Mesothelial cell of epicardium (in vitro differentiated cells): ENCODE measurements at regions not wholly inside any gene's neighbourhood (a gene's known extent, or its start where the extent isn't known, plus 50 kb on each side); places are given as distances from the start of the nearest gene placed in this dataset.
"Not testable (repeated sequence)": the region's sequence is repeated elsewhere in the genome, so short reads cannot be mapped to it uniquely, and the experiment has no call there.

Source experiments
- DNase-seq, 2 experiments: peaks; one replicate each; pipeline ENCODE4 v3.0.0; 2021; ENCODE audit warnings: low spot score in 2 of 2; ENCODE audit not compliant: unreplicated experiment in 2 of 2
- H3K27ac Mint-ChIP-seq: 2 replicates; pipeline ENCODE4 v1.8.0; 2021; ENCODE audit warnings: mixed read lengths
- H3K27me3 Mint-ChIP-seq: 2 replicates; pipeline ENCODE4 v1.8.0; 2021; ENCODE audit warnings: low read depth, mixed read lengths
- H3K36me3 Mint-ChIP-seq: 2 replicates; pipeline ENCODE4 v1.8.0; 2021; ENCODE audit warnings: mixed read lengths
- H3K4me1 Mint-ChIP-seq: 2 replicates; pipeline ENCODE4 v1.8.0; 2021; ENCODE audit warnings: mixed read lengths
- H3K4me3 Mint-ChIP-seq: 2 replicates; pipeline ENCODE4 v1.8.0; 2021; ENCODE audit warnings: mild to moderate bottlenecking, moderate library complexity, mixed read lengths
- H3K9me3 Mint-ChIP-seq: 2 replicates; pipeline ENCODE4 v1.8.0; 2021; ENCODE audit warnings: mixed read lengths
- TF ChIP-seq, protein P1 (sequence below): fragments of 200-600 bp; sonication (generic); IDR thresholded peaks from one replicate; pipeline ENCODE4 v1.5.0; 2021; ENCODE audit warnings: antibody characterized with exemption; ENCODE audit not compliant: unreplicated experiment

DNA sequence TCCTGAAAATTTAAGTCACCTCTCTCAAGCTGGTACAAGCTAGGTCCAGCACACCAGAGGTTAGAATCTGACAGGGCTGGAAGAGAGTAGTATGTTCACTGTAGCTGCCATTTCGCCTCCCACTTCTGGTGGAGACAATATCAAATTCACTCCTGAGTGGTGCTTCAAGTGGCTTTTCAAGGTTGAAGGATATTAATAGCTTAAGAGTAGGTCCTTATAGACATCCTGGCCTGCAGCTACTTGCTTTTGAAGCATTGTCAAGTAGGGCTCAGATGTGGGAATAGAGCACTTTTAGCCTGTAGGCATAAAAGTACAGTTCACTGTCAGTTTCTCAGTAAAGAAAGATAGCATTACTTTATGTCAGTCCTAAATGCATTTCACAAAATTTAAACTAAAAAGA lies 270.5 kb upstream of the PLPP4 start:
- no peak overlapping the region for H3K27ac Mint-ChIP-seq
- H3K9me3 Mint-ChIP-seq: peaks cover 4% of the 10 kb centered on the region
- no peaks in the 10 kb centered on the region for H3K4me1 Mint-ChIP-seq
- H3K27me3 Mint-ChIP-seq: peaks cover 4% of the 10 kb centered on the region
- DNase-seq: no peak
- H3K4me3 Mint-ChIP-seq: no peak overlapping the region
- TF ChIP-seq, protein P1, sequence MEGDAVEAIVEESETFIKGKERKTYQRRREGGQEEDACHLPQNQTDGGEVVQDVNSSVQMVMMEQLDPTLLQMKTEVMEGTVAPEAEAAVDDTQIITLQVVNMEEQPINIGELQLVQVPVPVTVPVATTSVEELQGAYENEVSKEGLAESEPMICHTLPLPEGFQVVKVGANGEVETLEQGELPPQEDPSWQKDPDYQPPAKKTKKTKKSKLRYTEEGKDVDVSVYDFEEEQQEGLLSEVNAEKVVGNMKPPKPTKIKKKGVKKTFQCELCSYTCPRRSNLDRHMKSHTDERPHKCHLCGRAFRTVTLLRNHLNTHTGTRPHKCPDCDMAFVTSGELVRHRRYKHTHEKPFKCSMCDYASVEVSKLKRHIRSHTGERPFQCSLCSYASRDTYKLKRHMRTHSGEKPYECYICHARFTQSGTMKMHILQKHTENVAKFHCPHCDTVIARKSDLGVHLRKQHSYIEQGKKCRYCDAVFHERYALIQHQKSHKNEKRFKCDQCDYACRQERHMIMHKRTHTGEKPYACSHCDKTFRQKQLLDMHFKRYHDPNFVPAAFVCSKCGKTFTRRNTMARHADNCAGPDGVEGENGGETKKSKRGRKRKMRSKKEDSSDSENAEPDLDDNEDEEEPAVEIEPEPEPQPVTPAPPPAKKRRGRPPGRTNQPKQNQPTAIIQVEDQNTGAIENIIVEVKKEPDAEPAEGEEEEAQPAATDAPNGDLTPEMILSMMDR: no peak
- H3K36me3 Mint-ChIP-seq: no peaks in the 10 kb centered on the region

DNA sequence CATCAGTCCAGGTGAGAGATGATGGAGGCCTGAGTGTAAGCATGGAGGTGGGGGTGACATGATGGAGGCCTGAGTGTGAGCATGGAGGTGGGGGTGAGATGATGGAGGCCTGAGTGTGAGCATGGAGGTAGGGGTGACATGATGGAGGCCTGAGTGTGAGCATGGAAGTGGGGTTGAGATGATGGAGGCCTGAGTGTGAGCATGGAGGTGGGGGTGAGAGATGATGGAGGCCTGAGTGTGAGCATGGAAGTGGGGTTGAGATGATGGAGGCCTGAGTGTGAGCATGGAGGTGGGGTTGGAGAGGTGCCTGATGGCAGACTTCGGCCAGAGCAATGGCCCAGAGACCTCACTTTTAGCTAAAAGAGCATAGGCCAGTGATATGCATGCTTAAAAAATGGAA lies 269.9 kb upstream of the PLPP4 start:
- not testable (repeated sequence) for H3K4me1 Mint-ChIP-seq, DNase-seq, H3K27me3 Mint-ChIP-seq, H3K9me3 Mint-ChIP-seq, H3K4me3 Mint-ChIP-seq, H3K36me3 Mint-ChIP-seq, H3K27ac Mint-ChIP-seq

DNA sequence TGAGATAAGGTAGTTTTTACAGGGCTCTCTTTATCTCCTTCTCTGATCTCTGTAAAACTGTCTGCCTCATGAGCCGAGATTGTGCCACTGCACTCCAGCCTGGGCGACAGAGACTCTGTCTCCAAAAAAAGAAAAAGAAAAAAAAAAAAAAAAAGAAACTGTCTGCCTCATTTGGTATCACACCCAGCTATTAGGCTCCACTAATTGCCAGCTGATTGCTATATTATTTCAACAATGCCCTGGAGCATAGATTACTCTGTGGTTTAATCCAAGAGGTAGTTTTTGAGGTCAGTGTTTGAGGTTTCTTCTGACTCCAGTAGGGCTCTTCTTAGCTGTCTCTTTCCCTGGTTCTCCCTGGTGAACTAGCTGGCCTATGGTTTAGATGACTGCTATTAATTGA lies 268.1 kb upstream of the PLPP4 start:
- TF ChIP-seq, protein P1: no peak
- Mint-ChIP-seq H3K27me3 (peaks cover 4% of the 10 kb centered on the region), H3K27ac (no peak overlapping the region), H3K4me1 (no peaks in the 10 kb centered on the region), H3K9me3 (peaks cover 4% of the 10 kb centered on the region), H3K4me3 (no peak overlapping the region), H3K36me3 (no peaks in the 10 kb centered on the region)
- no peak for DNase-seq

DNA sequence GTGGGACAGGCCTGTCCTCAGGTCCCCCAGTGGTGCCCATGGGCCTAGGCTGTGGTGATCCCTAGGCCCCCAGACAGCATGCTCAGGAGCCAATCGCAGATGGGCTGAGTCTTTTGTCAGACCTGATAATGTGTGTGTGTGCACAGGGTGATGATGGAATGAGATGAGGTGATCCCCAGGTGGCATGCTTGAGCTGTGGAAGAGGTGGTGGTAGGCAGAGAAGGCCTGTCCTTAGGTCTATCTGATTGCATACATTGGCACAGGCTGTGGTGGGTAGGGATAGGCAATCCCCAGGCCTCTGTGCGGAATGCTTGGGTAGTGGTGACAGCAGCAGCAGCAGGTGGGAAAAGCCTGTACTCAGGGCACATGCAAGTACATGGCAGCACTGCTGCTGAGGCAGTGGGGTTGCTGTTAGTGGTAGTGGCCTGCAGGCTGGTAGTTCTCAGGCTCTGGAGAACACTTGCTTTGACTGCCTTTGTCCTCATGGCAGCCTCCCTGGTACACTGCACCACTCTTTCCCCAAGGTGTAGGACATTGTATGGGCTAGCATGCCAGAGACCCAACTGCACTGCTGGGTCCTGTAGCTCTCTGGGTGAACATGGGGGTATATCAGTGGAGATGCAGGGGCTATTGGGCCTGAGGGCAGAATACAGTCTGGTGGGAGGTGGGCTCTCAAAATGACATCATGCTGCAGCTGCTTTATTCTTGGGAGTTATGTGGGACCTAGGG lies 260.9 kb upstream of the PLPP4 start:
- H3K27me3 Mint-ChIP-seq: peaks cover 2% of the 10 kb centered on the region
- no peaks in the 10 kb centered on the region for H3K4me1 Mint-ChIP-seq
- H3K27ac Mint-ChIP-seq: no peak overlapping the region
- DNase-seq: no peak
- H3K9me3 Mint-ChIP-seq: peaks cover 12% of the 10 kb centered on the region
- TF ChIP-seq, protein P1: no peak
- no peak overlapping the region for H3K4me3 Mint-ChIP-seq
- no peaks in the 10 kb centered on the region for H3K36me3 Mint-ChIP-seq

DNA sequence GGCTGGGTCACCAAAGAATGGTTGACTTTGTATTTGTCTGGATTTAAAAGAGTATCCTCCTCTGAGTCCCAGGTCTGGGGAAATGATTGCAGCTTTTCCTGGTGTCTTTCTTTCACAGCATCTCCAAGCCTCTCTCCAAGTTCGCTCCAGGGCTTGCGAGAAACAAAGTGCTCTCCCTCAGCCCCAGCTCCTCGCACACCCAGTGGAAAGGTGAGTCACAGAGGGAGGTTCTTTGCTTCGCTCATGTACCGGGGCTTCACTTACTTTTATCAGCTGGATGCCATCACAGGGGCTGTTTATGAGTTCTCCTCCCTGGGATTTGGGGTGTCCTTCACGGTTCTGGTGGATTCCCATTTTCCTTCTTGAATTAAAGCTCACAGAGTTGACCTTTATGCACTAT lies 252.2 kb upstream of the PLPP4 start:
- Mint-ChIP-seq H3K9me3 (peaks cover 3% of the 10 kb centered on the region), H3K4me3 (no peak overlapping the region), H3K36me3 (no peaks in the 10 kb centered on the region), H3K4me1 (no peaks in the 10 kb centered on the region), H3K27me3 (peaks cover 7% of the 10 kb centered on the region), H3K27ac (no peak overlapping the region)
- TF ChIP-seq, protein P1: no peak
- no peak for DNase-seq

DNA sequence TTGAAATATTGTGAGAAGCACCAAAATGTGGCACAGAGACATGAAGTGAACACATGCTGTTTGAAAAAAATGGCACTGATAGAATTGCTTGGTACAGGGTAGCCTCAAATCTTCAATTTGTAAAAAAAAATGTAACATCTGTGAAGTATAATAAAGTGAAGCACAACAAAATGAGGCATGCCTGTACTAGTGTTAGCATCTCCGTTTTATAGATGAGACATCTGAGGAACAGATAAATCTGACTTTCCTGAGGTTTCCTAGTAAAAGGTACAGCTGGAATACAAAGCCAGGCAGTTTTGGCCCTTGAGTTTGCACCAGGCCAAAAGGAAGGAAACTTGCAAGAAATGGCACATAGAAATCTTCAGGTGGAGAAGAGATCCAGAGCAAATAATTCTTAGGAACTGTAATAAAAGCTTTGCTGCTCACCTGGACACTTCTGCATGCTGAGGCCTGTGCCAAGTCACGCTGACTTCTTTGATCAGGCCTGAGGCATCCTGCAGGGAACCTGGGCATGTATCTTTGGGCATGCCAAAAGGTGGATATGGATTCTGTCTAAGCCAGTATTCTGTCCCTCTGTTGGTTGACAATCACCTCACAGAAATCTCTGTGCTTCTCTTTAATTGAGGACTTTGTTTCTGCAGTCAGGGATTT lies 251.5 kb upstream of the PLPP4 start:
- DNase-seq: no peak
- H3K4me1 Mint-ChIP-seq: no peaks in the 10 kb centered on the region
- H3K27me3 Mint-ChIP-seq: peaks cover 7% of the 10 kb centered on the region
- TF ChIP-seq, protein P1: no peak
- no peak overlapping the region for H3K4me3 Mint-ChIP-seq
- no peak overlapping the region for H3K27ac Mint-ChIP-seq
- no peaks in the 10 kb centered on the region for H3K9me3 Mint-ChIP-seq
- H3K36me3 Mint-ChIP-seq: no peaks in the 10 kb centered on the region
